Spleen (tissue), 3 donors: ENCODE measurements at regions not wholly inside any gene's neighbourhood (a gene's known extent, or its start where the extent isn't known, plus 50 kb on each side); places are given as distances from the start of the nearest gene placed in this dataset.
"Not testable (repeated sequence)": the region's sequence is repeated elsewhere in the genome, so short reads cannot be mapped to it uniquely, and the experiment has no call there.

Experiments
- POLR2A ChIP-seq, 3 donors: fragments of 450-650 bp; IDR thresholded peaks; one replicate each; pipeline ENCODE4 v1.5.1; 2017; ENCODE audit warnings: antibody characterized with exemption in 3 of 3, mild to moderate bottlenecking in 1 of 3
- POLR2AphosphoS5 ChIP-seq, 3 donors: sonication (generic); formaldehyde crosslinking; IDR thresholded peaks; one replicate each; pipeline ENCODE4 v1.5.1; 2017; ENCODE audit warnings: antibody characterized with exemption in 3 of 3

GRCh38 chr15:34491488-34491887 lies 53.9 kb upstream of the GOLGA8A start:
- not testable (repeated sequence) for TF ChIP-seq POLR2AphosphoS5, POLR2A (IDR thresholded peaks at IDR 0.05)
